HCT116 (cell line): ENCODE measurements at regions not wholly inside any gene's neighbourhood (a gene's known extent, or its start where the extent isn't known, plus 50 kb on each side); places are given as distances from the start of the nearest gene placed in this dataset.

Experiments used
- ATAC-seq: fragments of 200-7000 bp; cut with Tn5 transposase; 2 replicates; pipeline ENCODE4 v1.9.1; 2020; ENCODE audit warnings: mild to moderate bottlenecking, moderate library complexity
- BruUV-seq: library from RNA; stranded (reverse); fragments of 400-500 nt; replicated peaks from 2 replicates; lab custom pipeline; 2021; lab: Mats Ljungman, UMichigan
- CTCF ChIA-PET: fragments of 300-600 bp; sonication (Branson Sonifier 250); formaldehyde crosslinking; loops from one replicate; lab custom pipeline; 2021; ENCODE audit warnings: antibody characterized with exemption; lab: Charles Lee
- POLR2A ChIA-PET: fragments of 300-600, 350-600 bp; sonication (Branson Sonifier 250); formaldehyde crosslinking; loops from one replicate; lab custom pipeline; 2021; ENCODE audit warnings: antibody characterized with exemption; lab: Charles Lee
- RAD21 ChIA-PET, 2 experiments: fragments of 300-600 bp; sonication (Branson Sonifier 250); formaldehyde crosslinking; loops; one replicate each; lab custom pipeline; 2023; ENCODE audit warnings: low total read pairs in 2 of 2; ENCODE audit not compliant: uncharacterized antibody in 2 of 2, unreplicated experiment in 2 of 2, low non-redundant PET in 1 of 2; lab: Charles Lee
- DNase-seq: peaks from one replicate; pipeline ENCODE4 v3.0.0-alpha.2; 2010; ENCODE audit warnings: low read depth, low spot score
- H2AFZ ChIP-seq: fragments of 200-600 bp; shearing (Covaris generic), sonication (generic); 2 replicates; pipeline ENCODE4 v1.6.1; 2017; ENCODE audit warnings: low read depth, mixed run types, mixed read lengths, antibody characterized with exemption, low read length; ENCODE audit not compliant: poor library complexity, severe bottlenecking
- H3K27ac ChIP-seq: 2 replicates; pipeline ENCODE4 v1.5.1; 2012; ENCODE audit warnings: low read depth, low read length
- H3K27me3 ChIP-seq: fragments of 200-600 bp; sonication (generic); 2 replicates; pipeline ENCODE4 v1.6.1; 2016; ENCODE audit warnings: mixed run types, low read length, mixed read lengths; ENCODE audit not compliant: insufficient read depth
- H3K36me3 ChIP-seq, 2 experiments: fragments of 200-500 bp in 1 of 2; fragments of 200-600 bp in 1 of 2; sonication (Bioruptor generic) in 1 of 2; sonication (generic) in 1 of 2; 2 replicates each; pipeline versions ENCODE4 v1.5.1 to v1.6.1; 2014 to 2016; ENCODE audit warnings: low read length in 2 of 2, inconsistent platforms in 1 of 2, mixed read lengths in 1 of 2, mixed run types in 1 of 2; ENCODE audit not compliant: insufficient read depth in 2 of 2, control insufficient read depth in 1 of 2
- H3K4me1 ChIP-seq, 2 experiments: fragments of 200-600 bp in 1 of 2; sonication (generic) in 1 of 2; 2 replicates each; pipeline versions ENCODE4 v1.5.1 to v1.6.1; 2012 to 2017; ENCODE audit warnings: low read length in 2 of 2, inconsistent platforms in 1 of 2, mild to moderate bottlenecking in 1 of 2, mixed read lengths in 1 of 2, mixed run types in 1 of 2, moderate library complexity in 1 of 2; ENCODE audit not compliant: insufficient read depth in 2 of 2, control insufficient read depth in 1 of 2
- H3K4me2 ChIP-seq: fragments of 200-600 bp; sonication (generic); 2 replicates; pipeline ENCODE4 v1.6.1; 2017; ENCODE audit warnings: mixed run types, low read length, mixed read lengths
- H3K4me3 ChIP-seq, 2 experiments: fragments of 200-600 bp in 1 of 2; sonication (generic) in 1 of 2; replicated peaks in 1 of 2; 2 replicates each; pipeline ENCODE4 v1.5.1; 2011 to 2016; ENCODE audit warnings: low read length in 2 of 2, control low read depth in 1 of 2, low read depth in 1 of 2, mild to moderate bottlenecking in 1 of 2, mixed read lengths in 1 of 2, mixed run types in 1 of 2
- H3K79me2 ChIP-seq: fragments of 200-600 bp; sonication (generic); 2 replicates; pipeline ENCODE4 v1.6.1; 2017; ENCODE audit warnings: mild to moderate bottlenecking, mixed run types, low read length, moderate library complexity, mixed read lengths; ENCODE audit not compliant: insufficient read depth
- H3K9ac ChIP-seq: fragments of 200-600 bp; sonication (generic); 2 replicates; pipeline ENCODE4 v1.6.1; 2016; ENCODE audit warnings: low read length, mixed read lengths
- H3K9me2 ChIP-seq: fragments of 200-600 bp; sonication (generic), shearing (Covaris generic); 2 replicates; pipeline ENCODE4 v1.6.1; 2017; ENCODE audit warnings: mixed run types, mild to moderate bottlenecking, moderate library complexity; ENCODE audit not compliant: insufficient read depth
- H3K9me3 ChIP-seq, 2 experiments: fragments of 200-500 bp in 1 of 2; fragments of 200-600 bp in 1 of 2; sonication (Bioruptor generic) in 1 of 2; sonication (generic) in 1 of 2; 2 replicates each; pipeline ENCODE4 v1.6.1; 2014 to 2017; ENCODE audit warnings: low read length in 2 of 2, mixed read lengths in 2 of 2, inconsistent platforms in 1 of 2, low read depth in 1 of 2, mild to moderate bottlenecking in 1 of 2, mixed run types in 1 of 2, moderate library complexity in 1 of 2; ENCODE audit not compliant: control insufficient read depth in 1 of 2, insufficient read depth in 1 of 2
- H4K20me1 ChIP-seq: fragments of 200-600 bp; sonication (generic), shearing (Covaris generic); 2 replicates; pipeline ENCODE4 v1.6.1; 2017; ENCODE audit warnings: mixed run types, mild to moderate bottlenecking, moderate library complexity; ENCODE audit not compliant: insufficient read depth
- EGR1 ChIP-seq: IDR thresholded peaks from 2 replicates; pipeline ENCODE4 v1.6.1; 2012; ENCODE audit warnings: low read depth
- ELF1 ChIP-seq: IDR thresholded peaks from 2 replicates; pipeline ENCODE4 v1.6.1; 2012; ENCODE audit warnings: low read depth, borderline replicate concordance
- EZH2phosphoT487 ChIP-seq: fragments of 200-600 bp; IDR thresholded peaks from 2 replicates; pipeline ENCODE4 v1.6.1; 2018; ENCODE audit warnings: antibody characterized with exemption, borderline replicate concordance
- POLR2A ChIP-seq: IDR thresholded peaks from 2 replicates; pipeline ENCODE4 v1.7.0; 2011; ENCODE audit warnings: borderline replicate concordance; ENCODE audit not compliant: insufficient read depth, insufficient read length; ENCODE audit errors: extremely low read depth
- POLR2AphosphoS5 ChIP-seq: IDR thresholded peaks from 2 replicates; pipeline ENCODE4 v1.6.1; 2011; ENCODE audit warnings: mild to moderate bottlenecking, low read depth, low read length, moderate library complexity
- SIN3A ChIP-seq: IDR thresholded peaks from 2 replicates; pipeline ENCODE4 v1.6.1; 2012; ENCODE audit warnings: low read depth
- SP1 ChIP-seq: IDR thresholded peaks from 2 replicates; pipeline ENCODE4 v1.6.1; 2012; ENCODE audit warnings: low read depth
- SRF ChIP-seq: IDR thresholded peaks from 2 replicates; pipeline ENCODE4 v1.6.1; 2012; ENCODE audit warnings: low read depth
- TCF7L2 ChIP-seq: IDR thresholded peaks from 2 replicates; pipeline ENCODE4 v1.7.0; 2011; ENCODE audit warnings: borderline replicate concordance, inconsistent platforms; ENCODE audit not compliant: insufficient read depth, insufficient read length; ENCODE audit errors: extremely low read depth
- YY1 ChIP-seq: IDR thresholded peaks from 2 replicates; pipeline ENCODE4 v1.6.1; 2011; ENCODE audit warnings: low read length, low read depth, moderate library complexity, mild to moderate bottlenecking; ENCODE audit not compliant: insufficient replicate concordance; ENCODE audit errors: extremely low read depth
- ZFX ChIP-seq: fragments of 450-650 bp; IDR thresholded peaks from 2 replicates; pipeline ENCODE4 v1.6.1; 2017
- ZNF274 ChIP-seq: fragments of 200-500 bp; sonication (Bioruptor generic); IDR thresholded peaks from 2 replicates; pipeline ENCODE4 v1.6.1; 2014; ENCODE audit warnings: mild to moderate bottlenecking, low read depth, low read length, inconsistent platforms
- intact Hi-C: fragments of 100-400 bp; cut with micrococcal nuclease; formaldehyde crosslinking; loops from 2 replicates; pipeline ENCODE4 v1.10.0; 2022
- TF ChIP-seq, protein P1 (sequence below): IDR thresholded peaks from 2 replicates; pipeline ENCODE4 v1.6.1; 2012

DNA sequence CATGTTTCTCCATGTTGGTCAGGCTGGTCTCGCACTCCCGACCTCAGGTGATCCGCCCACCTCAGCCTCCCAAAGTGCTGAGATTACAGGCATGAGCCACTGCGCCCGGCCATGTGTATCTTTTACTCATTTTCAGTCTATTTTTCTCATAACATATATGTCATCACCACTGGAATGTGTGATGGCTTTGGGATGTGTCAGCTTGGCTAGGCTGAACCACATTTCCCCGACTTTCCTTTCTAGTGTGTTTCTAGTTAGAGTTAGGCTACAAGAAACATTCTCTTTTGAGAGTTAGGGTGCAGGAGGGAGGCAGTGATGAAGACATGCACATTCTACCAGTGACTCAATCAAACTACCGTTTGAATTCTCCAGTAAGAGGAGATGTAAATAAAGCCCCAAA is 444.9 kb upstream of the THBS1 start:
- TF ChIP-seq POLR2AphosphoS5 (no peak), ZNF274 (no peak), EGR1 (no peak), POLR2A (no peak), SIN3A (no peak), ZFX (no peak), EZH2phosphoT487 (no peak), SP1 (no peak), ELF1 (no peak), SRF (no peak), YY1 (no peak), TCF7L2 (no peak)
- TF ChIP-seq, protein P1, sequence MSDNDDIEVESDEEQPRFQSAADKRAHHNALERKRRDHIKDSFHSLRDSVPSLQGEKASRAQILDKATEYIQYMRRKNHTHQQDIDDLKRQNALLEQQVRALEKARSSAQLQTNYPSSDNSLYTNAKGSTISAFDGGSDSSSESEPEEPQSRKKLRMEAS = no peak
- no peak overlapping the region for H3K4me3 ChIP-seq
- no peaks in the 10 kb centered on the region for H3K79me2 ChIP-seq
- no peak overlapping the region for H2AFZ ChIP-seq
- H3K36me3 ChIP-seq = no peaks in the 10 kb centered on the region
- no peak overlapping the region for H3K9ac ChIP-seq
- ChIA-PET CTCF (no interaction called here), POLR2A (no interaction called here), RAD21 (no interaction called here)
- H4K20me1 ChIP-seq = no peaks in the 10 kb centered on the region
- no peaks in the 10 kb centered on the region for H3K9me2 ChIP-seq
- H3K9me3 ChIP-seq = no peaks in the 10 kb centered on the region
- ATAC-seq (no peak), DNase-seq (no peak)
- intact Hi-C loops = no loop called here
- no peak overlapping the region for H3K27ac ChIP-seq
- H3K4me2 ChIP-seq = no peak overlapping the region
- no peaks in the 10 kb centered on the region for H3K27me3 ChIP-seq
- no TSS peak for BruUV-seq
- H3K4me1 ChIP-seq = peaks cover 5 to 19% of the 10 kb centered on the region in 2 experiments
